ENCODE measurements at regions not wholly inside any gene's neighbourhood (a gene's known extent, or its start where the extent isn't known, plus 50 kb on each side); places are given as distances from the start of the nearest gene placed in this dataset.

- no peaks in the 10 kb centered on the region for H3K4me1 ChIP-seq (ENCODE audit: control insufficient read depth, insufficient read depth, low read length)
- intact Hi-C loops (cut with micrococcal nuclease), result no loop called here
- H3K4me3 ChIP-seq (ENCODE audit: low read length), result no peak overlapping the region
- Mint-ChIP-seq H3K4me1 (no peaks in the 10 kb centered on the region), H3K27ac (no peak overlapping the region), H3K4me3 (no peak overlapping the region), H3K27me3 (ENCODE audit: low read depth in 2 of 2) (peaks cover 0 to 6% of the 10 kb centered on the region in 2 donors), H3K9me3 (no peaks in the 10 kb centered on the region), H3K36me3 (no peaks in the 10 kb centered on the region)
- H3K36me3 ChIP-seq (ENCODE audit: control insufficient read depth, insufficient read depth, low read length), result no peaks in the 10 kb centered on the region
- H3K27me3 ChIP-seq (ENCODE audit: control insufficient read depth, insufficient read depth, low read length), result no peaks in the 10 kb centered on the region
- DNase-seq, result no peak
- no peak for TF ChIP-seq CTCF (IDR thresholded peaks at IDR 0.05)
- H3K27ac ChIP-seq (ENCODE audit: low read length), result no peak overlapping the region
- WGBS (ENCODE audit: insufficient coverage), result 81% methylated on average over 22 of the region's 22 CpGs
- no peaks in the 10 kb centered on the region for H3K9me3 ChIP-seq (ENCODE audit: control insufficient read depth, insufficient read depth, low read length)
- no peak for ATAC-seq
Measured at GRCh38 chr10:131750171-131750895, 150.5 kb upstream of the PPP2R2D start.

- no peak for TF ChIP-seq CTCF (IDR thresholded peaks at IDR 0.05)
- H3K27ac ChIP-seq (ENCODE audit: low read length), result no peak overlapping the region
- no peaks in the 10 kb centered on the region for H3K4me1 ChIP-seq (ENCODE audit: control insufficient read depth, insufficient read depth, low read length)
- H3K27me3 Mint-ChIP-seq (ENCODE audit: low read depth in 2 of 2), result peaks cover 0 to 6% of the 10 kb centered on the region in 2 donors
- H3K36me3 ChIP-seq (ENCODE audit: control insufficient read depth, insufficient read depth, low read length), result no peaks in the 10 kb centered on the region
- H3K36me3 Mint-ChIP-seq, result no peaks in the 10 kb centered on the region
- DNase-seq (no peak), ATAC-seq (no peak)
- 86% methylated on average over 16 of the region's 17 CpGs for WGBS (ENCODE audit: insufficient coverage)
- no peak overlapping the region for H3K4me3 Mint-ChIP-seq
- intact Hi-C loops (cut with micrococcal nuclease), result no loop called here
- H3K9me3 ChIP-seq (ENCODE audit: control insufficient read depth, insufficient read depth, low read length), result no peaks in the 10 kb centered on the region
- no peak overlapping the region for H3K4me3 ChIP-seq (ENCODE audit: low read length)
- no peaks in the 10 kb centered on the region for H3K27me3 ChIP-seq (ENCODE audit: control insufficient read depth, insufficient read depth, low read length)
- no peaks in the 10 kb centered on the region for H3K9me3 Mint-ChIP-seq
- no peaks in the 10 kb centered on the region for H3K4me1 Mint-ChIP-seq
- no peak overlapping the region for H3K27ac Mint-ChIP-seq
Measured at GRCh38 chr10:131750973-131751826, 149.6 kb upstream of the PPP2R2D start.

- H3K4me3 Mint-ChIP-seq, result no peak overlapping the region
- H3K27me3 Mint-ChIP-seq (ENCODE audit: low read depth in 2 of 2), result peaks cover 0 to 6% of the 10 kb centered on the region in 2 donors
- DNase-seq (no peak), ATAC-seq (no peak)
- H3K27me3 ChIP-seq (ENCODE audit: control insufficient read depth, insufficient read depth, low read length), result no peaks in the 10 kb centered on the region
- H3K9me3 ChIP-seq (ENCODE audit: control insufficient read depth, insufficient read depth, low read length), result no peaks in the 10 kb centered on the region
- H3K4me1 ChIP-seq (ENCODE audit: control insufficient read depth, insufficient read depth, low read length), result no peaks in the 10 kb centered on the region
- H3K4me3 ChIP-seq (ENCODE audit: low read length), result no peak overlapping the region
- H3K36me3 ChIP-seq (ENCODE audit: control insufficient read depth, insufficient read depth, low read length), result no peaks in the 10 kb centered on the region
- no peaks in the 10 kb centered on the region for H3K36me3 Mint-ChIP-seq
- TF ChIP-seq CTCF (IDR thresholded peaks at IDR 0.05), result no peak
- H3K9me3 Mint-ChIP-seq, result no peaks in the 10 kb centered on the region
- intact Hi-C loops (cut with micrococcal nuclease), result no loop called here
- H3K27ac Mint-ChIP-seq, result no peak overlapping the region
- WGBS (ENCODE audit: insufficient coverage), result 74% methylated on average over 24 of the region's 24 CpGs
- no peak overlapping the region for H3K27ac ChIP-seq (ENCODE audit: low read length)
- no peaks in the 10 kb centered on the region for H3K4me1 Mint-ChIP-seq
Measured at GRCh38 chr10:131751827-131752775, 148.7 kb upstream of the PPP2R2D start.

Data from natural killer cell (primary cell).